NCI-H2107 (cell line): ENCODE measurements at regions not wholly inside any gene's neighbourhood (a gene's known extent, or its start where the extent isn't known, plus 50 kb on each side); places are given as distances from the start of the nearest gene placed in this dataset.
A peak's percentile ranks its signal among the peaks of the same experiment; 100 is the strongest.

ENCODE experiments used
- DNase-seq: peaks from one replicate; lab custom pipeline; 2025; lab: John Stamatoyannopoulos, UW

DNA sequence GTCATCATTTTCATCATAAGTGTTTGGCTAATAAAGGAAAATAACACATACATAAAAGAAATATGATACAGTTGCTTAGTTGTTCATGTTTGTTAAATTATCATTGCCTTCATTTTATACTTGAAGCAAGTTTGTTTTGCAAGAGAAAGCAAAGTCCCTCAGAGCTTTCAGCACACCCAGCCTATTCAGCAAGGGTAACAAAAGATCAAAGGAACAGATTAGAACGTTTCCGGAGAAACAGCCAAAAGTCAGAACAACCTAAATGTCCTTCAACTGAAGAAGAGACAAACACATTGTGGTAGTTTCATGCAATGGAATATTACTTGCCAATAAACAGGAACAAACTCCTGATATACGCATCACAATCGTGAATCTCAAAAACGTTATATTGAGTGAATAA lies 380.7 kb downstream of the MZT1 start:
- DNase-seq: no peak

DNA sequence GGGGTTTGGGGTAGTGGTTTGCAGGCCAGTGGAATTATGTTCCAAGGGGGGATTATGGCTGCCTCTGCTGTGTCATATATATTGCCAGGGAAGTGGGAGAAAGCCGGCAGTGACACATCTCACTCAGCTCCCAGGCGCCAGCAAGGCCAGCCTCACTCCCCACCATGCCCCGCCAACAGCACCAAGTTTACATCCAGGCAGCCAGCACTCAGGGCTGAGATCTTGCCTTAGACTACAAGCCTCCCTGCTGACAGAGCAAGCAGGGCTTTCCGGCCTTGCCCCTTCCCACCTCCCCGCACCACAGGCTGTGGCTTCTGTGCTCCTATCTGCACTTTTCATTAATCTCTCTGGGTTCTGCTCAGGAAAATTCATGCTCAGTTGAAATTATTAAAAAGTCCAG lies 385.1 kb downstream of the MZT1 start:
- no peak for DNase-seq

DNA sequence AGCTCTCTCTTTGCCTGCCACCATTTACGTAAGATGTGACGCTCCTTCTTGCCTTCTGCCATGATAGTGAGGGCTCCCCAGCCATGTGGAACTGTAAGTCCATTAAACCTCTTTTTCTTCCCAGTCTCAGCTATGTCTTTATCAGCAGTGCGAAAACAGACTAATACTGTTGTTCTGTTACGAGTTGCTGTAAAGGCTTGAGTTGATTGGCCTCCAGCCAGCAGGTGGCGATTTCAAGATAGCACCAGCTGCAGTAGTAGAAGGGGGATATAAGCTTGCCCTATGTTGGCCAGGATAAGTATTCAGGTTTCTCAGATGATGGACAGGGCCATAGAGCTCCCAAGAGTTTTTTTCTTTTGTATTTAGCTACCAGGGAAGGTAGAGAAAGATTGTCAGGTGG lies 385.5 kb downstream of the MZT1 start:
- DNase-seq: no peak

DNA sequence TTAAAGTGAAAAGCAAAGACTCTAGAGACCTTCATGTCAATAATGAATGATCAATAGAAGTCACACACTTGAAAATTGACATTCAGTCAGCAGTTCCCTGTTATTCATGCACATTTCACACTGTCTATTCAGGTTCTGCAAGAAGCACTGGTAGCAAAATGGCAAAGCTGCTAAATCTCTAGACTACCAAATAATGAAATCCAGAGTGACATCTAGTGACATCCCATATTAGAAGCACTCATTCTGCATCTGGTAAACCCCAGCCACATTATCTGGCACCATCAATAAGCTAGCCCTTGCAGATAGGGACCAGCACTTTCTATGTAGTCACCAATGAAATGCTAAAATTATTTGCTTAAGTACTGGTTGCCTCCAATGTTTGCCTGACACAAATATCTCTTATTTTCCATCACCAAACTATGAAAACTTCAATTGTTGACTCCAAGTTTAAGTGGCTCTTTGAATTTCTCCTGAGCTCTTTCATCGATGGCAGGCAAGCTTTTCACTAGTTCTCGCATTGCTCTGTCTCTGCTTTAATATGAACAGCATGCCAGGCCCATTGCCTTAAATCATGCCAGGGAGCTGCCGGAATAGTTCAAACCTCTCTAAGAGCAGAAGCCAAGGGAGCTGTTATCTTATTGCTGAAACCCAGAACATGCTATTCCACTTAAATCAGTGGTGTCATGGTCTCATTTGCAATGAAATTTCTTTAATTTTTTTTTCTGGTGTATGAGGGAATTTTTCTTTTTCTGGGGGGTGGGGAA lies 409.9 kb downstream of the MZT1 start:
- DNase-seq: no peak

DNA sequence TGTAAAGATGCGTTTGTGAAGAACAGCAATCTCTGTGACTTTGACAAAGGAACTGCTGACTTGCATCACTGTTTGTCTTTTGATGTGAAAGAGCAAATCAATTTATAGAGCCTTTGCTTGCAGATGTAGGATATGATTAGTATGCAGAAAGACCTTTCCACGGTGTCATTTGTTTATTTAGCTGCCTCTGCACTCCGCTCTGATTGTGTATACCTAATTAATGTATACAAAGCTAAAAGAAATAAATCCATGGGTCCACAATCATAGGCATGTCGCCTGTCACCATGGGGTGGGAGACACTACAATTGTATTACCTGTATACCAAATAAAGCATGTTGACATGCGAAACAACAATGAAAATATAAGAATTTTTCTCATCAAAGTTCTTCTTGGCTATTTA lies 410.7 kb downstream of the MZT1 start:
- DNase-seq: no peak

DNA sequence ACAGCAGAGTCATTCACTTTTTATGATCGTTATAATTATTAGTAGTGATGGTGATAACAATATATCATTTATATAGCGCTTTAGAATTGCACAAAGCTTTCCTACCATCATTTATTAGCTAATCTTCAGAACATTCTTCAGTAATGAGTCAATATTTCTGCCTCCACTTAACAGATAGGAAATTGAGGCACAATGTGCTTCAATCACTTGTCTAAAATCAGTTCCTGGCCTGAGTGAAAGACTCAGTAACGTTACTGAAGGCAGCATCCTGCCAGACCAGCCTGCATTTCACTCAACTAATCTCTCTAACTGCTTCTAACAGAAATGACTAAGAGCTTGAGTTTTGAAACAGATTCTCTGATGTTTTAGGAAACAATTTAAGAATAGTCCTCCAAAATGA lies 412.1 kb downstream of the MZT1 start:
- DNase-seq: no peak

DNA sequence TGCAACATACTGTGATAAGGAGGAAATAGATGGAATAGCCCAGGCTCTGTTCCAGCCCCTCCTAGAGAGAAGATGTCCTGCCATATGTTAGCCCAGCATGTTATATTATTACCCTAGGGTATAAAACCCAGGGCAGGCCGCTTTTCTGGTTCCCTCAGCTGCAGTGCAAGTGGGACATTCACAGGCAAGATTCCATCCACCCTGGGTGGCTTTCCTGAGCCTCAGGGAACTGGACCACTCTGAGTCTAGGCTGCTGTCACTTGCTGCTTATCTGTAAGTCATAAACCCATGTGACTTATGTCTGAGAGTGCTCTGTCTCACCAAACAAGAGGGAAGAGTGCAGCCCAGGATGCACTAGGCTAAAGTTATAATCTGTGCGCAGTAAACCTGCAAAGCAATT lies 413.2 kb downstream of the MZT1 start:
- DNase-seq: no peak

DNA sequence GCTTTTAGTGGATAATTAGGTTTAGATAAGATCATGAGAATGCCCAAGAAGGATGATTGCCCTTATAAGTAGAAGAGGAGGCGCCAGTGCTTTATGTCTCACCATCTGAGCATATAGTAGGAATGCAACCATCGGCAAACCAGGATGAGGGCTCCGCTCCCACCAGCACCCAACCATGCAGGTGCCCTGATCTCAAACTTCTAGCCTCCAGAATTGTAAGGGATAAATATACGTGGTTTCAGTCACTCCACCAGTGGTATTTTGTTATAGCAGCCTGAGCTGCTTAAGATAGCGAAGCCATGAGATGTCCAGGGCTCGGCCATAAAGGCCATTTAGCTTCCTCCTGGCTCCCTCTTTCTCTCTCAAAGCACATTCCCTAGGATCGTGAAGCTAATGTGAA lies 413.9 kb downstream of the MZT1 start:
- no peak for DNase-seq

DNA sequence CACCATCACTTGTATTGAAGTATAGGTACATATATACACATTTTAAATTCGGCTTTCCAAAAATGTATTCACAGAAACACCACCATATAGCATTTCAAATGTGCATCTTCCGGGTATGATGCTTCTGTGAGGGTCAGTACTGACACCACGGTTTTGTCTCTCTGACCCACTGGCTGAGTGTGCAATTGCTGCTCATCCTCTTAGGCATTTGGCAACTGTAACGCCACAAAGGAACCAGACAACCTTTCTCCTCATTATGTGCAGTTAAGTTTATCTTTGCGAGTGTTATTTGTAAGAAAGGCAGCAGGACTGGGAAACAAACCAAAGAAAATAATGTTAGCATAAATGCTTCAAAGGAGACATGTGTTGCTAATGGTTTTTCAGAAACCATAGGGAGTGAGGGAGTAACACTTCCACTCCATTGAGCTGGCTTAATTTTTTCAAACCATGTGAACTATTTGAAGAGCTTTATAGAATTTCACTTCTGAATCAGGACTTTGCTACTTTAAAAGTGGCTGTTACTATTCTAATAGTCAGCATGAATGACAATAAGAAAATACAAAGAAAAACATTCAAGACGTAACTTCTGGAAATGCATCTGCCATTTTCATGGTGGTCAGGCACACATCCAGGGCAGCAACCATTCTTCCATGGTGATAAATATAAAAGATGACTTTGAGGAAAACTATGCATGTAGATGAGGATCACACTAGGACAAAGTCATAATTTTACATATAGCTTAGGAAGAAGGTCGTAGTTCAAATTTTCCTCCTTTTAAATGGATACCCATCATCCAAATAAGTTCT lies 423.3 kb downstream of the MZT1 start:
- no peak for DNase-seq

DNA sequence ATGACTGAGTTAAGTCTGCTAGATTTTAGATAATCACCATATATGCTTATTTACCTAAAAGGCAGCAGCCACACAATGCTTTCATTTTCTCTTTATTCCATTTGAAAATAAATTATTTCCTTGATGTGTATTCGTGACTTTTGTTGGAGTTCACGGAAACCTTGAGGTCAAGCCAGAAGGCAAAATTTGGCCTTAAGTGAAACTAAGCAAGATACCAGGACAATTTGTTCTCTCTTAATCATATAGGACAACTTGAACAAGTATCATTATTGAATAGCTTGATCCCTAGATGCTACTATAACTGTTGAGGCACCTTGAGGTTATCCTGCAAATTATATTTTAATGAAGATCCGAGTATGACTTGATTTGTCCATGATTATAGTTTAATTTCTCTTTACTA lies 429.2 kb upstream of the DACH1 start:
- DNase-seq: no peak

DNA sequence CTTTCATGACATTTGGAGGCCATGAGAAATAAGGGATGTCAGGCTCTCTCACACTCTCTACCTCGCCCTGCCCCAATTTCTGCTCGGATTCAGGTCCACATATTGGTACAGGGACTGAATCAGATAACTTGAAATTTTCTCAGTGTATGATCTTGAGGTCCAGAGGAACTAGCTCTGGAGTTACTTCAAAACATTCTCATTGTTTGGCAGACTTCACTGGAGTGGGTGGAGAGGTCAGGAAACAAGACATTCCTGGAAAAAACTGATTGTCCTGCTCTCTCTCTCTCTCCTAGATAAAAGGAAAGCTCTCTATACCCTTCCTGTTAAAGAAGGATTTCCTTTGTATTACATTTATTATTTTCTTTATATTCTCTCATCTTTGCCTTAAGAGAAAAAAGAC lies 428.1 kb upstream of the DACH1 start:
- no peak for DNase-seq

DNA sequence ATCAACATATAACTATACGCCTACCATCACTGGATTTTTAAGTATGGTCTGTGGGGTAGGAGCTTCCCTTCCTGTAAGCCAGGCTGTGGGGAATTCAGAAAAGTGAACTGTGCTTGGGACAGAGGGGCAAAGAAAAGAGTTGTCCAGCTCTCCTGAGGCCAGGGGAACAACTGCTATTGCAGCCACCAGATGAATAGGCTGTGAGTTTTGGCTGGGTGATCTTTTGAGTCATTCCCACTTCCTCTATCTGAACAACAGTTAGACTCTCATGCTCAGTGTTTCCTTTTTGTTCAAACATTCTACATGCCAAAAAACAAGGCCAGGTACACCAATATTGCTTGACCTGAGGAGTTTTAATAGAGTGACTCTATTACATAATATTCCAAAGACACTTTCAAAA lies 426.2 kb upstream of the DACH1 start:
- DNase-seq: no peak

DNA sequence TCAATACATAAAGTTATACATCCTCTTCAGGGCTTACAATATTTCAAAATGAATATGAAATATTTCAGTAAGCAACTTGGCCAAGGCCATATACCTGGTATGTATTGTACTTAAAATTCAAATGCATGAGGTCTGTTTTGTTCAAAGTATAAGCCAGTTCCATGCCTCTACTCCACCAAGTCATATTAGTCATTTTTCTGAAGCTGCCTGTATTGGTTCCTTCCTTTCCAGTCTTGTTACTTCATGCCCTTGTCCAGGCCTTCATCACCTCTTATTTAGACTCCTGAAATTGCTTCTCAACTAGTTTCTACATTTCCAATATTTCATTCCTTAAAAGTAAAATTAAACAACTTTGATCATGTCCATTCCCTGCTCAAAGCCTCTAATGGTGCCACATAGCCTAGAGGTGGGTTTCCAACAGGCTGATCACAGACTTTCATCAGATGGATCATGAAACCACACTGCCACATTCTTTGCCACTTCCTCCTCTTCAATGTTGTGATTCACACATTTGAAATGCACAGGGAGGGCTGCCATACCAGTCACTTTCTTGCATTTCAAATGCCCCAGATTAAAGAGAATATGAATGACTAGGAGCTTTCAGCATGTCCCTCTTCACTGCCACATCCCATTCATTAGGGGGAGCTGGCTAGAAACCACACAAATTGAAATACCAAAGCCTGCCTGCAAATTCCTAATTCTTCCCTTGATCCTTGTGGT lies 424.1 kb upstream of the DACH1 start:
- no peak for DNase-seq

DNA sequence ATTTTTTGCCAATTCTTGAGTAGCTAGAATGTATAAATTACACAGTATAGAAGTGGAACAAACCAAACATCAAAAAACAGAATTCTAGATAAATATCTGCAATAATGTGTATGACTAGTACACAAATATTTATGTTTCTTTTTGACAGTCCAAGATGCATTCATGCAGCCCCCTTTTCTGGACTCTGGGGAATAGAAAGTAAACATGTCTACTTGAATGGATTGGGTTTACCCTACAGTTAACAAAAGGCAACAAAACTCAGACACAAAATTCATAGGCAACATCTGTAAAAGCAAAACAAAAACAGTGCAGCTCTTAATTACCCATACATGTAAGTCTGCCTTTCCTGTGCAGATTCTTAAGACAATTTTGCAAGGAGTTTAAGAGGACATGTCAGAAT lies 419.4 kb upstream of the DACH1 start:
- DNase-seq: no peak

DNA sequence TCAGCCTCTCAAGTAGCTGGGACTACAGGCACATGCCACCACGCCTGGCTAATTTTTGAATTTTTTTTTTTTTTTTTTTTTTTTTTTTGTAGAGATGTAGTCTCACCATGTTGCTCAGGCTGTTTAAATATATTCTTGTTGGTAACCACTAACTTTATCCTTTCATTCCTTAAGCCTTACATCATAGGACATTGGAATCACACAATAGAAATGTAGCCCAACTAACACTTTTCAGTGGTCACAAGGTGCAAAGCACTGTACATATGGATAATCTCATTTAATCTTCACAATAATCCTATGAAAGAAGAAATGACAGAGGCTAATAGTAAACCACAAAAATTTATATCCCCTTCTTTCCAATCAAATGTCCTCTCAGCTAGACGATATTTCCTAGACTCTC lies 417.8 kb upstream of the DACH1 start:
- DNase-seq: no peak

DNA sequence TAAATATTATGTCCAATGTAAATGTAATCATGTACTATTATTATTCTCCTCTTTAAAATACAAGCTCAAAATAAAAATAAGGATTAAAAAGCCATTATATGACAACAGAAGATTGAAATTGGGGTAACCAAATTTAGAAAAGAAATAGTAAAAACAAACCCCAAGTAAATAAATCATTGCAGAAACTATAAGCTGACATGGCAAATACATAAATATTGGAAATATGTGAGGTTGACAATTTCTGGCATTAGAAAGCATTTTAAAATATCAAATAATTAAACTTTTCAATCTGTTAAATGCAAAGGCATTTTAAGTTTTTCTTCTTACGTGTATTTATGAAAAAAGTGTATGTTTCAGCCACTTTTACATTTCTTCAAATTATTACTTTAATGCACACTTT lies 394.7 kb upstream of the DACH1 start:
- no peak for DNase-seq

DNA sequence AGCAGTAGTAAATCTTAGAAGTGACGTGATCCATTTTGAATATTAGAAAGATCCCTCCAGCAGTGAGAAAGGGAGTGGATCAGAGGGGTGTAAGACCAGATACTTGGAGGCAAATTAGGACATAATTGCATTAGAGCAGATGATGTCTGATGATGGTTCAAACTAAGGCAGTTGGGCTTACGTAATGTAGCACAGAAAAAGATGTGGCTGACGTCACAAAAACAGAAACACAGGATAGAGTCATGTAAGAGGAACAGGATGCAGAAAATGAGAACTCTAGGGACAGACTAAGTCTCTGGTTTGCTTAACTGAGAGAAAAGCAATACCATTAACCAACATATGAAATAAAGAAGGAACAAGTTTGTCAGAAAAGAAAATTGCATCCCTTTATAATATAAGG lies 392.5 kb upstream of the DACH1 start:
- no peak for DNase-seq

DNA sequence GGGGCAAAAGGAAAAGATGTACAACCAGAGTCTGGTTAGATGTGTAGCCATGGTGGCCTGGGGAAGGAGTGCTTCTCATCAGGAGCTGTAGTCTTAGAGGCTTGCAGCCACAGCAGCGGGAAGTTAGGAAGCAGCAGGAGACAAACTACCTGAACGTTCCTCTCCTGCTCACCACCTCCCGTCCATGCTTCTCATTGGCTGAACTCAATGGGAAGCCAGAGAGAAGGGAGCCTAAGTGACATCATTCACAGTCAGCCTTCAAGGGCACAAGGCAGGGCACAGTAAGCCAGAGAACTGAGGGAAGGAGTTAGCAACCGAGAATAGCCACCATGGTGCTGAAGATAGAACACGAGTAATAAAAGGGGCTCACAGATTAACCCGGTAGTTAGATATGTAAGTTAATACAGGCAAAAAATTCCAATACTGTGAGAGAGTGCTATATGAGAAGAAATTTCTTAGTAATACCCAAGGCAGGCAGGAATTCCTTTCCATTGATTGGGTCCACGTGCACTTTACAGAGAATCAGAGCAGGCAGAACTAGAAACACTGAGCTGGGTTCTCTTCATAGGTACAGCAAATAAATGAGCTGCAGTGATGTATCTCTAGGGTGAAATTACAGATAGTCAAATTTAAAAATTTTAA lies 391.5 kb upstream of the DACH1 start:
- DNase-seq: no peak

DNA sequence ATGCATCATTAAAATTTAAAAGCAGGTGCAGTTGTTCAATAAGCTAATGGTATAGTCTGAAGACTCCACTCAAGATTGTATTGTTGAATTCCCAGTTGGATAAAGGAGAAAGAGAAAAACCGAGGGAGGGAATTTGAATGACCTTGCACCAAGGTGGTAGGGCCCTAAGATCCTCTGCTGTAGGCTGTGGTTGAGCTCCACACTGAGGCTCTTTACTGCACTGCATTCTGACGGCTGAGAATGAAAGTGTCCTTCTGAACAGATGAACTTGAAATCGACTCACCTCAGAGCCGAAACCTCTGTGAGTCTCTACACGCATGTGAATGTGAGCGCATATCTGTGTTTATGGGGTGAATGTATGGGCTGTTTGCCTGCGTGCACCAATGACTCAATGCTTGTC lies 388.9 kb upstream of the DACH1 start:
- peak; percentile 54 for DNase-seq

DNA sequence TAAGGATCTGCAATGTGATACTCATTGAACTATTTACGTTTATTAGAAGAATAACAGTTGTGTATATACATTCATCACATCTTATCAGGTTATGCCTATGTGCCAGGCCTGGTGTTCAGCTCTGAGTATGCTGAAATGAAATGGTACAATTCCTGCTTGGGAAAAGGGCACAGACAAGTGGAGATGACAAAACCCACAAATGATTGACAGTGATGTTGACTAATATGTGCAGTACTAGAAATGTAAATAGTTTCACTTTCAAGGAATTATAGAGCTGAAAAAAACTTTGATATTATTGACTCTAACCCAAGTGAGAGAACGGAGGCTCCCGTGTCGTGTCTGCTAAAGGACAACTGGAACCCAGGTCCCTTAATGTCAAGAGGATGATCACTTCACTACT lies 386.8 kb upstream of the DACH1 start:
- DNase-seq: no peak

DNA sequence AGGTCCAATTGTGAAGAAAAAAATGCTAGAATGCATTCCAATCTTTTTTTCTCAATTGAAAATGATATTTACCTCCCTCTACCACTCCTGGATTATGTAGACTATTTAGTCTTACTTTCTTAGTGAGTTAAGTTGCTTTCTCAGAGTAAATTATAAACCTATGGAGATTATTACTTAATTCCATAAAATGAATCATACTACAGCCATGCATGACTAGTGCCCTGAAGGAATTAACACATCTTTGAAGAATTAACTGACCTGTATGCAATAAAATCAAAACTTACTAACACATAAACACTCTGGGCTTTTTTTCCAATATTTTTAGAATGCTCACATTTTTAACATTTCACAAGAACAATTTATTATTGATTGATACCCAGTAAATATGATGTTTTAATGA lies 379.4 kb upstream of the DACH1 start:
- DNase-seq: no peak

DNA sequence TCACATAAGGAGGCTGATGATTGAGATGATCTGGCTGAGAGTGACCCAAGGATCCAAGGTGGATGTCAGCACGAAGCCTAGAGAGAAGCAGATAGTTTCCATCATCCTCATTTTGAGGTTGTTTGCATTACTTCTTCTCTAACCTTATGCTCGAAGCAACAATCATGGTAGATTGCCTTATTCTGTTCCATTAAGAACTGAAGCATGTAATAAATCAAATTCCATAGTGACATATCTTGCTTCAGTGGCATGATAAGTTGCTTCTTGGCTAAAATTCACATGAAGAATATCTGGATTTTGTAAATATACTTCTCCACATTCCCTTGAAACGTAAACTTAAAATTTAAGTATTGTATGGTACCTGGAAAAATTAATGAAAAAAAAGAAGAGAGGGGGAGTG lies 377.8 kb upstream of the DACH1 start:
- DNase-seq: no peak

DNA sequence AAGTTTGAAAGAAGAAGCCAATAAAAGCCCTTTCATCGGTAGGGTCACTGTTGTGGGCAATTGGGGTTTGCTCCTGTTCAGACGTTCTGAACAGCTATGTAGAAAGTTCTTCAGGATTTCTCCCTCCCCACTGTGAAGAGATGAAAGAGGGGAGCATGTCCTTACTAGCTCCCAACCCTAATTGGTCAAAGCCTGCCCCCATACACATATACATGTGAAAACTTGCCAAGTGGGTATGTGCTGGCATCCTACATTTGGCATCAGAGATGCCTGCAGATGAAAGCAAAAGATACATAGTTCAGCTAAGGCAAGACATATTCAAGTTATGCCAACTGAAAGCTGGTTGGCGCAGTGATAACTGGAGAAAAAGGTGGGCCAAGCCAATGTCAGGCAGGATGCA lies 363.1 kb upstream of the DACH1 start:
- no peak for DNase-seq
